ENCODE measurements at regions not wholly inside any gene's neighbourhood (a gene's known extent, or its start where the extent isn't known, plus 50 kb on each side); places are given as distances from the start of the nearest gene placed in this dataset.
"Not testable (repeated sequence)": the region's sequence is repeated elsewhere in the genome, so short reads cannot be mapped to it uniquely, and the experiment has no call there.

- DNase-seq: no peak
Observed at GRCh38 chr6:149246691-149247384, 70.7 kb upstream of the TAB2 start.

- DNase-seq: no peak
Observed at GRCh38 chr6:149247385-149247763, 70.1 kb upstream of the TAB2 start.

GRCh38 chr6:149248263-149248662 lies 69.2 kb upstream of the TAB2 start:
- not testable (repeated sequence) for DNase-seq

- DNase-seq: no peak
Observed at GRCh38 chr6:149248693-149249369, 68.7 kb upstream of the TAB2 start.

GRCh38 chr6:149249370-149250357 lies 67.8 kb upstream of the TAB2 start:
- DNase-seq: no peak

GRCh38 chr6:149250951-149251350 lies 66.6 kb upstream of the TAB2 start:
- DNase-seq: no peak

- no peak for DNase-seq
Observed at GRCh38 chr6:149252622-149253021, 64.9 kb upstream of the TAB2 start.

GRCh38 chr6:149254253-149254652 lies 63.3 kb upstream of the TAB2 start:
- DNase-seq: no peak

- DNase-seq: no peak
Observed at GRCh38 chr6:149259753-149260152, 57.8 kb upstream of the TAB2 start.

- no peak for DNase-seq
Observed at GRCh38 chr6:149260214-149260874, 57.2 kb upstream of the TAB2 start.

- DNase-seq: no peak
Observed at GRCh38 chr6:149261364-149262040, 56.0 kb upstream of the TAB2 start.

- DNase-seq: no peak
Observed at GRCh38 chr6:149263321-149263720, 54.2 kb upstream of the TAB2 start.

- DNase-seq: peak; percentile 33
Observed at GRCh38 chr6:149264629-149265028, 52.9 kb upstream of the TAB2 start.

GRCh38 chr6:149265945-149266344 lies 51.6 kb upstream of the TAB2 start:
- no peak for DNase-seq

GRCh38 chr6:149266659-149267058 lies 50.9 kb upstream of the TAB2 start:
- no peak for DNase-seq

GRCh38 chr6:149267072-149267471 lies 50.4 kb upstream of the TAB2 start:
- no peak for DNase-seq

GRCh38 chr6:149267513-149268043 lies 49.9 kb upstream of the TAB2 start:
- no peak for DNase-seq
